MG63 (cell line): ENCODE measurements at regions not wholly inside any gene's neighbourhood (a gene's known extent, or its start where the extent isn't known, plus 50 kb on each side); places are given as distances from the start of the nearest gene placed in this dataset.
"Not testable (repeated sequence)": the region's sequence is repeated elsewhere in the genome, so short reads cannot be mapped to it uniquely, and the experiment has no call there.

Experiments used
- DNase-seq: peaks from one replicate; pipeline ENCODE4 v3.0.0-alpha.2; 2020
- H3K27me3 ChIP-seq: fragments of 250-450 bp; sonication (Bioruptor Pico); 2 replicates; pipeline ENCODE4 v1.5.1; 2020; ENCODE audit warnings: mild to moderate bottlenecking, moderate library complexity
- H3K36me3 ChIP-seq: fragments of 250-450 bp; sonication (Bioruptor Pico); 2 replicates; pipeline ENCODE4 v1.5.1; 2020; ENCODE audit warnings: mild to moderate bottlenecking, moderate library complexity
- H3K4me3 ChIP-seq: fragments of 250-450 bp; sonication (Bioruptor Pico); 2 replicates; pipeline ENCODE4 v1.5.1; 2020; ENCODE audit warnings: mild to moderate bottlenecking, moderate library complexity
- H3K9me3 ChIP-seq: fragments of 250-450 bp; sonication (Bioruptor Pico); 2 replicates; pipeline ENCODE4 v1.5.1; 2020; ENCODE audit warnings: mild to moderate bottlenecking, moderate library complexity

GRCh38 chr5:85921590-85921989 lies 696.2 kb upstream of the COX7C start:
- Histone ChIP-seq H3K27me3 (no peaks in the 10 kb centered on the region), H3K9me3 (no peaks in the 10 kb centered on the region; the same call in 1 of the 2 replicates), H3K36me3 (no peaks in the 10 kb centered on the region), H3K4me3 (no peak overlapping the region)
- DNase-seq = no peak

GRCh38 chr5:85927632-85928031 lies 690.1 kb upstream of the COX7C start:
- no peaks in the 10 kb centered on the region for H3K27me3 ChIP-seq
- H3K4me3 ChIP-seq = no peak overlapping the region
- H3K9me3 ChIP-seq = no peaks in the 10 kb centered on the region; the same call in 1 of the 2 replicates
- no peak for DNase-seq
- H3K36me3 ChIP-seq = no peaks in the 10 kb centered on the region

GRCh38 chr5:85929713-85930112 lies 688.0 kb upstream of the COX7C start:
- H3K36me3 ChIP-seq = no peaks in the 10 kb centered on the region
- no peak for DNase-seq
- H3K4me3 ChIP-seq = no peak overlapping the region
- no peaks in the 10 kb centered on the region for H3K27me3 ChIP-seq
- H3K9me3 ChIP-seq = no peaks in the 10 kb centered on the region; the same call in 1 of the 2 replicates

GRCh38 chr5:85931220-85931619 lies 686.5 kb upstream of the COX7C start:
- H3K27me3 ChIP-seq = no peaks in the 10 kb centered on the region
- H3K4me3 ChIP-seq = no peak overlapping the region
- no peaks in the 10 kb centered on the region for H3K36me3 ChIP-seq
- no peaks in the 10 kb centered on the region for H3K9me3 ChIP-seq
- no peak for DNase-seq

- H3K36me3 ChIP-seq = no peaks in the 10 kb centered on the region
- H3K4me3 ChIP-seq = no peak overlapping the region
- no peaks in the 10 kb centered on the region for H3K27me3 ChIP-seq
These were observed 679.5 kb upstream of the COX7C start for GRCh38 chr5:85938201-85938600.

GRCh38 chr5:85951707-85952210 lies 666.0 kb upstream of the COX7C start:
- H3K4me3 ChIP-seq = no peak overlapping the region
- H3K36me3 ChIP-seq = no peaks in the 10 kb centered on the region
- DNase-seq = no peak
- H3K27me3 ChIP-seq = no peaks in the 10 kb centered on the region
- H3K9me3 ChIP-seq = no peaks in the 10 kb centered on the region

More at GRCh38 chr5:85938201-85938600, 679.5 kb upstream of the COX7C start:
- DNase-seq = no peak
- H3K9me3 ChIP-seq = no peaks in the 10 kb centered on the region

GRCh38 chr5:85952680-85953079 lies 665.1 kb upstream of the COX7C start:
- H3K27me3 ChIP-seq = no peaks in the 10 kb centered on the region
- H3K9me3 ChIP-seq = no peaks in the 10 kb centered on the region
- no peak for DNase-seq
- H3K36me3 ChIP-seq = no peaks in the 10 kb centered on the region
- no peak overlapping the region for H3K4me3 ChIP-seq

- Histone ChIP-seq H3K9me3 (no peaks in the 10 kb centered on the region), H3K36me3 (no peaks in the 10 kb centered on the region), H3K4me3 (no peak overlapping the region), H3K27me3 (no peaks in the 10 kb centered on the region)
- DNase-seq = no peak
These were observed 650.1 kb upstream of the COX7C start for GRCh38 chr5:85967681-85968080.

- H3K36me3 ChIP-seq = no peaks in the 10 kb centered on the region
- H3K4me3 ChIP-seq = no peak overlapping the region
- H3K27me3 ChIP-seq = no peaks in the 10 kb centered on the region
- H3K9me3 ChIP-seq = no peaks in the 10 kb centered on the region
- DNase-seq = no peak
These were observed 645.2 kb upstream of the COX7C start for GRCh38 chr5:85972539-85972938.

- no peak for DNase-seq
- H3K36me3 ChIP-seq = no peaks in the 10 kb centered on the region
- H3K9me3 ChIP-seq = no peaks in the 10 kb centered on the region
- no peaks in the 10 kb centered on the region for H3K27me3 ChIP-seq
- H3K4me3 ChIP-seq = no peak overlapping the region
These were observed 632.6 kb upstream of the COX7C start for GRCh38 chr5:85985167-85985566.

GRCh38 chr5:85990998-85991397 lies 626.7 kb upstream of the COX7C start:
- Histone ChIP-seq H3K4me3 (no peak overlapping the region), H3K36me3 (no peaks in the 10 kb centered on the region), H3K9me3 (no peaks in the 10 kb centered on the region), H3K27me3 (no peaks in the 10 kb centered on the region)
- DNase-seq = no peak

GRCh38 chr5:85994653-85995052 lies 623.1 kb upstream of the COX7C start:
- not testable (repeated sequence) for H3K27me3 ChIP-seq, H3K36me3 ChIP-seq, H3K4me3 ChIP-seq, DNase-seq, H3K9me3 ChIP-seq

GRCh38 chr5:85998656-85999055 lies 619.1 kb upstream of the COX7C start:
- Histone ChIP-seq H3K9me3 (no peaks in the 10 kb centered on the region), H3K36me3 (no peaks in the 10 kb centered on the region), H3K27me3 (no peaks in the 10 kb centered on the region), H3K4me3 (no peak overlapping the region)
- DNase-seq = no peak

- Histone ChIP-seq H3K4me3 (no peak overlapping the region), H3K36me3 (no peaks in the 10 kb centered on the region), H3K27me3 (no peaks in the 10 kb centered on the region), H3K9me3 (no peaks in the 10 kb centered on the region; the same call in 1 of the 2 replicates)
- no peak for DNase-seq
These were observed 609.4 kb upstream of the COX7C start for GRCh38 chr5:86008293-86008692.

- no peak for DNase-seq
- Histone ChIP-seq H3K4me3 (no peak overlapping the region), H3K27me3 (no peaks in the 10 kb centered on the region), H3K9me3 (no peaks in the 10 kb centered on the region; the same call in 1 of the 2 replicates), H3K36me3 (no peaks in the 10 kb centered on the region)
These were observed 609.0 kb upstream of the COX7C start for GRCh38 chr5:86008704-86009103.

GRCh38 chr5:86011937-86012336 lies 605.8 kb upstream of the COX7C start:
- no peak overlapping the region for H3K4me3 ChIP-seq
- H3K9me3 ChIP-seq = no peaks in the 10 kb centered on the region
- no peaks in the 10 kb centered on the region for H3K27me3 ChIP-seq
- no peaks in the 10 kb centered on the region for H3K36me3 ChIP-seq
- no peak for DNase-seq

- no peak for DNase-seq
- Histone ChIP-seq H3K36me3 (no peaks in the 10 kb centered on the region), H3K4me3 (no peak overlapping the region), H3K27me3 (no peaks in the 10 kb centered on the region), H3K9me3 (no peaks in the 10 kb centered on the region)
These were observed 588.4 kb upstream of the COX7C start for GRCh38 chr5:86029308-86029707.

- DNase-seq = no peak
- H3K9me3 ChIP-seq = no peaks in the 10 kb centered on the region
- H3K36me3 ChIP-seq = no peaks in the 10 kb centered on the region
- no peak overlapping the region for H3K4me3 ChIP-seq
- no peaks in the 10 kb centered on the region; the same call in 1 of the 2 replicates for H3K27me3 ChIP-seq
These were observed 587.0 kb upstream of the COX7C start for GRCh38 chr5:86030753-86031152.

- Histone ChIP-seq H3K4me3 (no peak overlapping the region), H3K36me3 (no peaks in the 10 kb centered on the region), H3K27me3 (peaks cover 3% of the 10 kb centered on the region; the same call in 1 of the 2 replicates), H3K9me3 (no peaks in the 10 kb centered on the region)
- no peak for DNase-seq
These were observed 579.2 kb upstream of the COX7C start for GRCh38 chr5:86038566-86038965.
